A673 (cell line): ENCODE measurements at regions not wholly inside any gene's neighbourhood (a gene's known extent, or its start where the extent isn't known, plus 50 kb on each side); places are given as distances from the start of the nearest gene placed in this dataset.

Experiments
- BruUV-seq: library from RNA; stranded (reverse); fragments of 400-500 nt; replicated peaks from 2 replicates; lab custom pipeline; 2021; lab: Mats Ljungman, UMichigan
- CTCF ChIA-PET: fragments of 300-600 bp; sonication (Branson Sonifier 250); formaldehyde crosslinking; loops from one replicate; lab custom pipeline; 2022; ENCODE audit warnings: antibody characterized with exemption; lab: Charles Lee
- POLR2A ChIA-PET: fragments of 300-600 bp; sonication (Branson Sonifier 250); formaldehyde crosslinking; loops from one replicate; lab custom pipeline; 2022; ENCODE audit warnings: antibody characterized with exemption; ENCODE audit not compliant: low non-redundant PET; lab: Charles Lee
- DNase-seq: peaks from one replicate; pipeline ENCODE4 v3.0.0-alpha.2; 2015; ENCODE audit warnings: low spot score
- H3K27ac ChIP-seq: fragments of 200-600 bp; sonication (generic); 2 replicates; pipeline ENCODE4 v1.5.1; 2016; ENCODE audit warnings: mixed run types, low read depth, mild to moderate bottlenecking, mixed read lengths, antibody characterized with exemption, low read length; ENCODE audit not compliant: poor library complexity, severe bottlenecking
- H3K27me3 ChIP-seq: fragments of 200-600 bp; sonication (generic); replicated peaks from 2 replicates; pipeline ENCODE4 v1.6.1; 2017; ENCODE audit warnings: mixed run types, low read depth, mild to moderate bottlenecking, mixed read lengths, antibody characterized with exemption, low read length; ENCODE audit not compliant: insufficient read depth, poor library complexity
- H3K36me3 ChIP-seq: fragments of 200-600 bp; sonication (generic); 2 replicates; pipeline ENCODE4 v1.6.1; 2016; ENCODE audit warnings: mixed run types, mild to moderate bottlenecking, mixed read lengths, antibody characterized with exemption, low read length; ENCODE audit not compliant: insufficient read depth, poor library complexity, severe bottlenecking
- H3K4me1 ChIP-seq: fragments of 200-600 bp; sonication (generic); 2 replicates; pipeline ENCODE4 v1.6.1; 2017; ENCODE audit warnings: mixed run types, mild to moderate bottlenecking, mixed read lengths, antibody characterized with exemption, low read length; ENCODE audit not compliant: insufficient read depth, poor library complexity, severe bottlenecking
- H3K4me3 ChIP-seq: fragments of 200-600 bp; sonication (generic); 2 replicates; pipeline ENCODE4 v1.5.1; 2016; ENCODE audit warnings: low read depth, mixed run types, mild to moderate bottlenecking, mixed read lengths, low read length; ENCODE audit not compliant: poor library complexity, severe bottlenecking
- H3K9me3 ChIP-seq: fragments of 200-600 bp; sonication (generic); 2 replicates; pipeline ENCODE4 v1.6.1; 2016; ENCODE audit warnings: mixed run types, low read depth, mild to moderate bottlenecking, mixed read lengths, antibody characterized with exemption, low read length; ENCODE audit not compliant: poor library complexity, severe bottlenecking
- CTCF ChIP-seq: fragments of 300-800, 200-600 bp; sonication (generic); conservative IDR thresholded peaks from 2 replicates; pipeline ENCODE4 v1.5.1; 2017; ENCODE audit warnings: low read depth, mild to moderate bottlenecking, antibody characterized with exemption, low read length, moderate library complexity, mixed read lengths
- EZH2 ChIP-seq: fragments of 200-600 bp; sonication (generic); IDR thresholded peaks from 2 replicates; pipeline ENCODE4 v1.6.1; 2017; ENCODE audit warnings: borderline replicate concordance, low read depth, mild to moderate bottlenecking, mixed read lengths, antibody characterized with exemption, low read length; ENCODE audit not compliant: poor library complexity, severe bottlenecking
- intact Hi-C: fragments of 100-400 bp; cut with micrococcal nuclease; formaldehyde crosslinking; loops from one replicate; pipeline ENCODE4 v1.10.0; 2022; ENCODE audit not compliant: unreplicated experiment

- Histone ChIP-seq H3K4me1 (peaks cover 63% of the 10 kb centered on the region), H3K27me3 (no peaks in the 10 kb centered on the region), H3K27ac (peak overlapping the region; percentile 83), H3K36me3 (peaks cover 14% of the 10 kb centered on the region), H3K9me3 (peaks cover 21% of the 10 kb centered on the region), H3K4me3 (no peak overlapping the region)
- intact Hi-C loops = loop anchor here (2.0 to 10.0 kb wide), 4 partner anchors 299 to 789 kb away; no protein-coding TSS in a partner anchor
- TF ChIP-seq CTCF = no peak
- no peak for TF ChIP-seq EZH2
- POLR2A ChIA-PET = no interaction called here
- peak; percentile 55 for DNase-seq
- BruUV-seq = no TSS peak
- CTCF ChIA-PET = no interaction called here
Measured at GRCh38 chr14:84025106-84026012, 1504.6 kb upstream of the FLRT2 start.

- BruUV-seq = no TSS peak
- DNase-seq = no peak
- no peak for TF ChIP-seq EZH2
- no peak for TF ChIP-seq CTCF
- intact Hi-C loops = loop anchor here (5.0 to 10.0 kb wide), 3 partner anchors 297 to 733 kb away; no protein-coding TSS in a partner anchor
- Histone ChIP-seq H3K9me3 (peaks cover under 1% of the 10 kb centered on the region), H3K4me3 (no peak overlapping the region), H3K27me3 (no peaks in the 10 kb centered on the region), H3K27ac (peak overlapping the region; percentile 63), H3K4me1 (peaks cover 65% of the 10 kb centered on the region), H3K36me3 (peaks cover under 1% of the 10 kb centered on the region)
- ChIA-PET CTCF (no interaction called here), POLR2A (no interaction called here)
Measured at GRCh38 chr14:84027351-84027750, 1502.6 kb upstream of the FLRT2 start.

- Histone ChIP-seq H3K4me3 (no peak overlapping the region), H3K27ac (peak overlapping the region; percentile 63), H3K36me3 (no peaks in the 10 kb centered on the region), H3K27me3 (no peaks in the 10 kb centered on the region), H3K9me3 (no peaks in the 10 kb centered on the region), H3K4me1 (peaks cover 65% of the 10 kb centered on the region)
- TF ChIP-seq CTCF = no peak
- no peak for TF ChIP-seq EZH2
- DNase-seq = peak; percentile 88
- POLR2A ChIA-PET = no interaction called here
- BruUV-seq = no TSS peak
- CTCF ChIA-PET = interaction anchor here (0.6 kb wide), 1 partner anchor 714 kb away, joined by 4 read pairs; no protein-coding TSS in a partner anchor
- intact Hi-C loops = loop anchor here (5.0 to 10.0 kb wide), 3 partner anchors 297 to 733 kb away; no protein-coding TSS in a partner anchor
Measured at GRCh38 chr14:84028080-84028604, 1501.8 kb upstream of the FLRT2 start.
